Spleen (tissue), 7 donors: ENCODE measurements at regions not wholly inside any gene's neighbourhood (a gene's known extent, or its start where the extent isn't known, plus 50 kb on each side); places are given as distances from the start of the nearest gene placed in this dataset.

Source experiments
- CTCF ChIP-seq, 11 experiments: fragments of 200-600 bp in 7 of 11; fragments of 450-650 bp in 4 of 11; sonication (generic) in 4 of 11; IDR thresholded peaks in 8 of 11; conservative IDR thresholded peaks in 3 of 11; 1 replicate in 7 of 11; 2 replicates in 4 of 11; pipeline versions ENCODE4 v1.4.0 to v1.8.0; 2016 to 2021; ENCODE audit warnings: antibody characterized with exemption in 11 of 11, inconsistent platforms in 4 of 11, mild to moderate bottlenecking in 1 of 11
- POLR2A ChIP-seq, 3 donors: fragments of 450-650 bp; IDR thresholded peaks; one replicate each; pipeline ENCODE4 v1.5.1; 2017; ENCODE audit warnings: antibody characterized with exemption in 3 of 3, mild to moderate bottlenecking in 1 of 3
- POLR2AphosphoS5 ChIP-seq, 3 donors: sonication (generic); formaldehyde crosslinking; IDR thresholded peaks; one replicate each; pipeline ENCODE4 v1.5.1; 2017; ENCODE audit warnings: antibody characterized with exemption in 3 of 3
- donor health status: DM: no; HTN: no; CAD: no; lungs with moderate emphysema.
- donor health status: DM: no; HTN: no; CAD: no.
- donor health status: DM: no; HTN: no; CAD: no.

- no peak for TF ChIP-seq POLR2AphosphoS5 (IDR thresholded peaks at IDR 0.05)
- no peak for TF ChIP-seq CTCF (IDR thresholded peaks at IDR 0.05 in 8 of 11, conservative IDR thresholded peaks at IDR 0.05 in 3 of 11)
- no peak for TF ChIP-seq POLR2A (IDR thresholded peaks at IDR 0.05)
These were observed 369.7 kb downstream of the INSIG2 start for GRCh38 chr2:118457951-118458350.
